GM23248 (cell line): ENCODE measurements at regions not wholly inside any gene's neighbourhood (a gene's known extent, or its start where the extent isn't known, plus 50 kb on each side); places are given as distances from the start of the nearest gene placed in this dataset.

Experiments
- DNase-seq: peaks from one replicate; pipeline ENCODE4 v3.0.0-alpha.2; 2015
- H2AFZ ChIP-seq: fragments of 200-600 bp; sonication (generic); 2 replicates; pipeline ENCODE4 v1.6.1; 2016; ENCODE audit warnings: antibody characterized with exemption
- H3F3A ChIP-seq: fragments of 200-600 bp; sonication (generic); 2 replicates; pipeline ENCODE4 v1.6.1; 2016; ENCODE audit warnings: mild to moderate bottlenecking, antibody characterized with exemption, mixed run types; ENCODE audit not compliant: insufficient read depth
- H3K27ac ChIP-seq: fragments of 200-600 bp; sonication (generic); 2 replicates; pipeline ENCODE4 v1.5.1; 2016; ENCODE audit warnings: mild to moderate bottlenecking
- H3K27me3 ChIP-seq: fragments of 200-600 bp; sonication (generic); replicated peaks from 2 replicates; pipeline ENCODE4 v1.6.1; 2016; ENCODE audit warnings: mild to moderate bottlenecking; ENCODE audit not compliant: insufficient read depth
- H3K36me3 ChIP-seq: fragments of 200-600 bp; sonication (generic); 2 replicates; pipeline ENCODE4 v1.6.1; 2016; ENCODE audit warnings: low read depth, mild to moderate bottlenecking
- H3K4me1 ChIP-seq: fragments of 200-600 bp; sonication (generic); 2 replicates; pipeline ENCODE4 v1.6.1; 2016; ENCODE audit warnings: mild to moderate bottlenecking; ENCODE audit not compliant: insufficient read depth
- H3K4me2 ChIP-seq: fragments of 200-600 bp; sonication (generic); one replicate; pipeline ENCODE4 v1.6.1; 2016; ENCODE audit warnings: mild to moderate bottlenecking; ENCODE audit not compliant: unreplicated experiment
- H3K4me3 ChIP-seq: fragments of 200-600 bp; sonication (generic); 2 replicates; pipeline ENCODE4 v1.5.1; 2016; ENCODE audit warnings: mild to moderate bottlenecking
- H3K79me2 ChIP-seq: fragments of 200-600 bp; sonication (generic); 2 replicates; pipeline ENCODE4 v1.6.1; 2016; ENCODE audit warnings: mild to moderate bottlenecking; ENCODE audit not compliant: insufficient read depth
- H3K9ac ChIP-seq: fragments of 200-600 bp; sonication (generic); 2 replicates; pipeline ENCODE4 v1.6.1; 2016; ENCODE audit warnings: mild to moderate bottlenecking
- H3K9me2 ChIP-seq: fragments of 200-600 bp; sonication (generic); 2 replicates; pipeline ENCODE4 v1.6.1; 2016; ENCODE audit warnings: mixed run types, mild to moderate bottlenecking, moderate library complexity; ENCODE audit not compliant: insufficient read depth
- H3K9me3 ChIP-seq: fragments of 200-600 bp; sonication (generic); one replicate; pipeline ENCODE4 v1.6.1; 2017; ENCODE audit warnings: low read depth
- H4K20me1 ChIP-seq: fragments of 200-600 bp; sonication (generic); 2 replicates; pipeline ENCODE4 v1.6.0; 2016; ENCODE audit not compliant: insufficient read depth
- EZH2 ChIP-seq: fragments of 200-600 bp; sonication (generic); IDR thresholded peaks from 2 replicates; pipeline ENCODE4 v1.6.1; 2018; ENCODE audit warnings: antibody characterized with exemption, mild to moderate bottlenecking; ENCODE audit not compliant: insufficient read depth, poor library complexity, severe bottlenecking
- EZH2phosphoT487 ChIP-seq: fragments of 200-600 bp; sonication (generic); IDR thresholded peaks from 2 replicates; pipeline ENCODE4 v1.6.1; 2018; ENCODE audit warnings: antibody characterized with exemption, moderate library complexity, mild to moderate bottlenecking, low read depth; ENCODE audit not compliant: insufficient read depth
- WGBS, 2 experiments: methylation state at CpG; one replicate each; pipeline ENCODE4 v1.1.6; 2015 to 2017; ENCODE audit warnings: low lambda C conversion rate in 2 of 2, low coverage in 1 of 2; ENCODE audit errors: missing lambda C conversion rate in 2 of 2; 5-methylcytosine and 5-hydroxymethylcytosine counted together
- in situ Hi-C: fragments of 300-500 bp; cut with MboI; formaldehyde crosslinking; loops from 2 replicates; pipeline ENCODE4 v1.15.0; 2020

GRCh38 chr16:86038926-86039310 is 140.0 kb downstream of the IRF8 start:
- Histone ChIP-seq H3K9me2 (no peaks in the 10 kb centered on the region), H3K27me3 (peaks cover 33% of the 10 kb centered on the region), H3F3A (no peaks in the 10 kb centered on the region), H3K4me3 (no peak overlapping the region), H3K27ac (no peak overlapping the region), H3K4me1 (no peaks in the 10 kb centered on the region), H3K79me2 (no peaks in the 10 kb centered on the region), H3K9ac (no peak overlapping the region), H4K20me1 (no peaks in the 10 kb centered on the region), H3K36me3 (no peaks in the 10 kb centered on the region), H3K9me3 (no peaks in the 10 kb centered on the region), H3K4me2 (no peak overlapping the region), H2AFZ (no peak overlapping the region)
- in situ Hi-C loops, result no loop called here
- TF ChIP-seq EZH2 (no peak), EZH2phosphoT487 (no peak)
- DNase-seq, result no peak
- 32 to 36% methylated on average over 12 to 13 of the region's 13 CpGs for WGBS, 2 experiments

GRCh38 chr16:86039606-86040005 is 140.6 kb downstream of the IRF8 start:
- Histone ChIP-seq H4K20me1 (no peaks in the 10 kb centered on the region), H3K9me2 (no peaks in the 10 kb centered on the region), H3K27me3 (peaks cover 28% of the 10 kb centered on the region), H3K79me2 (no peaks in the 10 kb centered on the region), H3K27ac (no peak overlapping the region), H3K9me3 (no peaks in the 10 kb centered on the region), H3K4me3 (no peak overlapping the region), H3F3A (no peaks in the 10 kb centered on the region), H2AFZ (no peak overlapping the region), H3K9ac (no peak overlapping the region), H3K4me2 (no peak overlapping the region), H3K36me3 (no peaks in the 10 kb centered on the region), H3K4me1 (no peaks in the 10 kb centered on the region)
- TF ChIP-seq EZH2 (no peak), EZH2phosphoT487 (no peak)
- 62 to 68% methylated on average over 12 of the region's 12 CpGs for WGBS, 2 experiments
- in situ Hi-C loops, result no loop called here
- DNase-seq, result no peak

GRCh38 chr16:86040496-86040895 is 141.5 kb downstream of the IRF8 start:
- no peaks in the 10 kb centered on the region for H3K9me3 ChIP-seq
- H3F3A ChIP-seq, result no peaks in the 10 kb centered on the region
- H3K36me3 ChIP-seq, result no peaks in the 10 kb centered on the region
- in situ Hi-C loops, result no loop called here
- no peak overlapping the region for H3K4me2 ChIP-seq
- no peak overlapping the region for H3K9ac ChIP-seq
- no peak for TF ChIP-seq EZH2phosphoT487
- TF ChIP-seq EZH2, result no peak
- WGBS, 2 experiments, result 71 to 81% methylated on average over 12 to 17 of the region's 17 CpGs
- no peak overlapping the region for H3K4me3 ChIP-seq
- no peaks in the 10 kb centered on the region for H4K20me1 ChIP-seq
- no peaks in the 10 kb centered on the region for H3K9me2 ChIP-seq
- H3K4me1 ChIP-seq, result no peaks in the 10 kb centered on the region
- H3K27ac ChIP-seq, result no peak overlapping the region
- DNase-seq, result no peak
- no peaks in the 10 kb centered on the region for H3K79me2 ChIP-seq
- H3K27me3 ChIP-seq, result peaks cover 27% of the 10 kb centered on the region
- no peak overlapping the region for H2AFZ ChIP-seq

DNA sequence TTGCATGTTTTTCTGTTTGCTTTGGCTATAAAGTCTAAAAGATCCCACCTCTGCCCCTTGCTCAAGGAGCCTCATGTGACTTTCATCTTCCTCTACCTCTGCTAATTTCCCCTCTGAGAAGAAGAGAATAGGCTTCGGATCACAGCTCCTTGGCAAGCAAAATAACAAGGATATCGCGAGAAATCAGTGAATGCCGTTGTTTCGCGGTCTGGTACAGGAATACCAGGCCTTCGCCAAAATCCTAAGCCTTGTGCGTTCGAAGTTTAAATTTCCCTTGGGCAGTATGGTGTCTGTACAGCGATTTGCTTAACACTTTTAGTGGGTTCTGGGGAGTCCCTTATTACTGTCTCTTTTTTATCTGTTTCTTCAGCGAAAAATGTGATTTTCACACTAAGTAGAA is 142.3 kb downstream of the IRF8 start:
- no peaks in the 10 kb centered on the region for H3K9me2 ChIP-seq
- H3K4me3 ChIP-seq, result no peak overlapping the region
- no peaks in the 10 kb centered on the region for H3F3A ChIP-seq
- no peak for TF ChIP-seq EZH2phosphoT487
- H3K27me3 ChIP-seq, result peaks cover 29% of the 10 kb centered on the region
- H3K36me3 ChIP-seq, result no peaks in the 10 kb centered on the region
- H3K9ac ChIP-seq, result no peak overlapping the region
- H3K9me3 ChIP-seq, result no peaks in the 10 kb centered on the region
- in situ Hi-C loops, result no loop called here
- 72 to 80% methylated on average over 11 of the region's 11 CpGs for WGBS, 2 experiments
- no peak for DNase-seq
- no peaks in the 10 kb centered on the region for H4K20me1 ChIP-seq
- no peak overlapping the region for H2AFZ ChIP-seq
- H3K4me1 ChIP-seq, result no peaks in the 10 kb centered on the region
- H3K27ac ChIP-seq, result no peak overlapping the region
- no peaks in the 10 kb centered on the region for H3K79me2 ChIP-seq
- H3K4me2 ChIP-seq, result no peak overlapping the region

DNA sequence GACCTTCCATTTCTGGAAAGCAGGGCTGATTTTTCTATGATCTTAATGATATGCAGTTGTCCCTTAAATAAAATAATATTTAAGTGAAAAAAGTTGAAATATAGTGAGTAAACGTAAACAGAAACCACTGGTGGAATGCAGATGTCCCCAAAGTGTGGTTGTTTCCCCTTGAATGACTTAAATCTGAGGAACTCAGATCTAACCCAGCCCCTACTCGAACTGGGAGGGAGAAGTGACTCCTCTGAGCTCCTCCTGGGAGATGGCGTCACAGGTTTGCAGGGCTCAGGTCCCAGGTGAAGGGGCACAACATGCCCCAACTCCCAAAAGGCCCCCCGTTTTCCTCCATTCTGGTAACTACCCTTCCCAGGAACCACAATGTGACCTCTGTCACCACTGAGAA is 142.8 kb downstream of the IRF8 start:
- Histone ChIP-seq H3K9me2 (no peaks in the 10 kb centered on the region), H3K27me3 (peaks cover 35% of the 10 kb centered on the region), H3K36me3 (no peaks in the 10 kb centered on the region), H3K9ac (no peak overlapping the region), H3K4me1 (no peaks in the 10 kb centered on the region), H3K4me2 (no peak overlapping the region), H3K27ac (no peak overlapping the region), H3F3A (no peaks in the 10 kb centered on the region), H4K20me1 (no peaks in the 10 kb centered on the region), H3K9me3 (no peaks in the 10 kb centered on the region), H3K4me3 (no peak overlapping the region), H3K79me2 (no peaks in the 10 kb centered on the region), H2AFZ (no peak overlapping the region)
- TF ChIP-seq EZH2phosphoT487 (no peak), EZH2 (no peak)
- DNase-seq, result no peak
- in situ Hi-C loops, result no loop called here
- 34% methylated on average over 4 of the region's 4 CpGs for WGBS, 2 experiments
